Body of pancreas (tissue), 4 donors: ENCODE measurements at regions not wholly inside any gene's neighbourhood (a gene's known extent, or its start where the extent isn't known, plus 50 kb on each side); places are given as distances from the start of the nearest gene placed in this dataset.

Experiments
- POLR2A ChIP-seq, 3 donors: fragments of 450-650 bp; IDR thresholded peaks; one replicate each; pipeline ENCODE4 v1.6.1; 2016; ENCODE audit warnings: antibody characterized with exemption in 3 of 3, mild to moderate bottlenecking in 2 of 3
- TF ChIP-seq, protein P1 (sequence below), 7 experiments: fragments of 450-650 bp in 4 of 7; fragments of 200-600 bp in 3 of 7; sonication (generic) in 3 of 7; IDR thresholded peaks; one replicate each; pipeline ENCODE4 v1.5.1; 2016 to 2019; ENCODE audit warnings: antibody characterized with exemption in 7 of 7

DNA sequence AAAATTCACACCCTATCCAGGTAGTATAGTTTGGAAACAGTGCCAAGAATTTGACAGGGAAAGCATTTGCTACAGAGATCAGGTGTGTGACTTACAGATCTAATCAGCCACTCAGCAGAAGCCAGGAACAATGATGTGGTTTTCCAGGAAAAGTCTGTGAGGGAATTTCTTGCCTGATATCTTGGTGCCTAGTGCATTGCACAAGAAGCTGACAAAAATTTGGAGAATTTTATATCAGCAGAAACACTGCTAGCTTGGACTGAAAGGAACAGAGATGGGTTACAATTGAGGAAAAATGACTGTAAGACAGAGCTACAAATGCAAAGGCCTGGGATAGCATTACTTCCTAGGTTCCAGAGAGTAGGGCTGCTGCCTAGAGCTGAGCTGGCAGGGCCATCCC is 658.1 kb upstream of the CHD1 start:
- no peak for TF ChIP-seq POLR2A (IDR thresholded peaks at IDR 0.05)
- TF ChIP-seq, protein P1, sequence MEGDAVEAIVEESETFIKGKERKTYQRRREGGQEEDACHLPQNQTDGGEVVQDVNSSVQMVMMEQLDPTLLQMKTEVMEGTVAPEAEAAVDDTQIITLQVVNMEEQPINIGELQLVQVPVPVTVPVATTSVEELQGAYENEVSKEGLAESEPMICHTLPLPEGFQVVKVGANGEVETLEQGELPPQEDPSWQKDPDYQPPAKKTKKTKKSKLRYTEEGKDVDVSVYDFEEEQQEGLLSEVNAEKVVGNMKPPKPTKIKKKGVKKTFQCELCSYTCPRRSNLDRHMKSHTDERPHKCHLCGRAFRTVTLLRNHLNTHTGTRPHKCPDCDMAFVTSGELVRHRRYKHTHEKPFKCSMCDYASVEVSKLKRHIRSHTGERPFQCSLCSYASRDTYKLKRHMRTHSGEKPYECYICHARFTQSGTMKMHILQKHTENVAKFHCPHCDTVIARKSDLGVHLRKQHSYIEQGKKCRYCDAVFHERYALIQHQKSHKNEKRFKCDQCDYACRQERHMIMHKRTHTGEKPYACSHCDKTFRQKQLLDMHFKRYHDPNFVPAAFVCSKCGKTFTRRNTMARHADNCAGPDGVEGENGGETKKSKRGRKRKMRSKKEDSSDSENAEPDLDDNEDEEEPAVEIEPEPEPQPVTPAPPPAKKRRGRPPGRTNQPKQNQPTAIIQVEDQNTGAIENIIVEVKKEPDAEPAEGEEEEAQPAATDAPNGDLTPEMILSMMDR (IDR thresholded peaks at IDR 0.05) = no peak
